ENCODE measurements at regions not wholly inside any gene's neighbourhood (a gene's known extent, or its start where the extent isn't known, plus 50 kb on each side); places are given as distances from the start of the nearest gene placed in this dataset.
"Not testable (repeated sequence)": the region's sequence is repeated elsewhere in the genome, so short reads cannot be mapped to it uniquely, and the experiment has no call there.

DNA sequence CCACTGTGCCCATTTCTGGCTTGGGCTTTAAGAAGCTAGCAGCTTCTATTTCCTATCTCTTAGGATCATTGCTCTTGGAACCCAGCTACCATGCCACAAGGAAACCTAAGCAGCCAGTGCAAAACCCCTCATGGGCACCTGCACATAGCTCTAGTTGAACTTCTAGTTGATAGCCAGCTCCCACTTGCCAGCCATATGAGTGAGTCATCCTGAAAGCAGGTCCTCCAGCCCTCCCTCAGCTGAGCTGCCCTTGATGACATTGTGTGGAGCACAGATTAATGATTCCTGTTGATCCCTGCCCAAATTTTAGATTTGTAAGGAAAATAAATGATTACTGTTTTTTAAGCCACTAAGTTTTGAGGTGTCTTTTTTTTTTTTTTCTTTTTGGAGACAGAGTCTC lies 234.2 kb upstream of the FBXO33 start:
- Mint-ChIP-seq H3K4me3 (no peak overlapping the region), H3K4me1 (no peaks in the 10 kb centered on the region), H3K27me3 (no peaks in the 10 kb centered on the region), H3K36me3 (no peaks in the 10 kb centered on the region), H3K9me3 (peaks cover 6% of the 10 kb centered on the region), H3K27ac (no peak overlapping the region)
- ATAC-seq, result no peak

DNA sequence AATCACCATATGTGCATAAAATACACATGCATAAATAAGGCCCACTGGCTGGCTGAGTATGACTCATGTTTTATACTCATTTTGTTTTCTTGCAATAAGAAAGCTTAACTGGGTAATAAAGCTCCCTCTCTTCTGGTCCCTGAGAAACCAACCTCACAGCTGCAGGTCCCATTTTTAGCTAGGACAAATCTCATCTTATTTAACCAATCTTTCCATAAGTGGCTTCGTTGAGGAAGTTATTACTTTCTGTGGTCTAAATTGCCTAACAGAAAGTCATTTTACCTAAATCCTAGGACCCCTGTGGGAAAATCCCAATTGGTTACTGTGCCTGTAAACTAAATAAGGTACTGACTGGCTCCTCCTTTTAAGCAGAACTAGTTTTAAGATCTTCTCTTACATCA lies 232.8 kb upstream of the FBXO33 start:
- H3K27me3 Mint-ChIP-seq, result no peaks in the 10 kb centered on the region
- H3K4me1 Mint-ChIP-seq, result no peaks in the 10 kb centered on the region
- H3K4me3 Mint-ChIP-seq, result no peak overlapping the region
- ATAC-seq, result no peak
- no peaks in the 10 kb centered on the region for H3K36me3 Mint-ChIP-seq
- peaks cover 6% of the 10 kb centered on the region for H3K9me3 Mint-ChIP-seq
- H3K27ac Mint-ChIP-seq, result no peak overlapping the region

DNA sequence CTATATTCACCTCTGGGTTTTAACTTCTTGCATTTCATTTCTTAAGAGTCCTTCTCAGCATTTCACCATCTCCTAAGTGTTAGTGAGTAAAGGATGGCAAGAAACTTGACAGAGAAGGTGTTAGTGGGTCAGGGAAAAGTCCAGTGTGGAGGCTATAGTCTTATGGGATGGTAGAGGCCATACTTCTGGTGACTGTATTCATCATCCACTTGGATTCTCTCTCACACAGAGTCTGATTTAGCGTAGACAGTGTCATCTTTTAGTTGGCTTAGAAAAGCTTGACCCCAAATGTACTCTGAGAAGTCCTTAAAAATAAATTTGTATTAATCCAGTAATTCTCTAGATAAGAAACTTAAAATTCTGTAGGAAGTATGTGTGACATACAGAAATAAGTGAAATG lies 232.4 kb upstream of the FBXO33 start:
- Mint-ChIP-seq H3K4me1 (no peaks in the 10 kb centered on the region), H3K36me3 (no peaks in the 10 kb centered on the region), H3K4me3 (no peak overlapping the region), H3K27ac (no peak overlapping the region), H3K9me3 (peaks cover 6% of the 10 kb centered on the region), H3K27me3 (no peaks in the 10 kb centered on the region)
- no peak for ATAC-seq

DNA sequence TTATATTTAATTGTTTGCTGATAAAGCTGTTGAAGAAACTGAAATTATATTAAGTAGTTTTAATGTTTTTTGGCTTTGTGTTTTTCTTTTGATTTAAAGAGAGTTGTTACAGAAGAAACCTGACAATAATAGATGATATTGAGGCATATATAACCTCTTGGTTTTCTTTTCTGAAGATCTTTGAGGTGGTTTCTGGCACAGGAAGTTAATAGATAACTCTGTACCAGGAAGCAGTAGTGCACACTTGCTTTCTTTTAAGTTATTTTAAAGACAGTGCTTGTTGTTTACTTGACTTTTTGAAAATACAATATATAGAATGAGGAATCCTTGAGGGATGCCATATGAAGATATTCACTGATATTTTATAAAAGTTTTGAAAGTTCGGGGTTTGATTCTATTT lies 209.0 kb upstream of the FBXO33 start:
- Mint-ChIP-seq H3K9me3 (peaks cover 10% of the 10 kb centered on the region), H3K27me3 (no peaks in the 10 kb centered on the region), H3K27ac (no peak overlapping the region), H3K4me3 (no peak overlapping the region), H3K36me3 (no peaks in the 10 kb centered on the region), H3K4me1 (no peaks in the 10 kb centered on the region)
- ATAC-seq, result no peak

DNA sequence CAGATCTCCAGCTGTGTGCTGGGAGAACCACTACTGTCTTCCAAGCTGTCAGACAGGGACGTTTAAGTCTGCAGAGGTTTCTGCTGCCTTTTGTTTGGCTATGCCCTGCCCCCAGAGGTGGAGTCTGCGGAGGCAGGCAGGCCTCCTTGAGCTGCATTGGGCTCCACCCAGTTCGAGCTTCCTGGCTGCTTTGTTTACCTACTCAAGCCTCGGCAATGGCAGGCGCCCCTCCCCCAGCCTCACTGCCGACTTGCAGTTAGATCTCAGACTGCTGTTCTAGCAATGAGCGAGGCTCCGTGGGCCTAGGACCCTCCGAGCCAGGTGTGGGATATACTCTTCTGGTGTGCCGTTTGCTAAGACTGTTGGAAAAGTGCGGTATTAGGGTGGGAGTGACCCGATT lies 206.8 kb upstream of the FBXO33 start:
- H3K27me3 Mint-ChIP-seq, H3K27ac Mint-ChIP-seq, ATAC-seq, H3K36me3 Mint-ChIP-seq, H3K4me1 Mint-ChIP-seq, H3K4me3 Mint-ChIP-seq: not testable (repeated sequence)
- peaks cover 11% of the 10 kb centered on the region for H3K9me3 Mint-ChIP-seq

DNA sequence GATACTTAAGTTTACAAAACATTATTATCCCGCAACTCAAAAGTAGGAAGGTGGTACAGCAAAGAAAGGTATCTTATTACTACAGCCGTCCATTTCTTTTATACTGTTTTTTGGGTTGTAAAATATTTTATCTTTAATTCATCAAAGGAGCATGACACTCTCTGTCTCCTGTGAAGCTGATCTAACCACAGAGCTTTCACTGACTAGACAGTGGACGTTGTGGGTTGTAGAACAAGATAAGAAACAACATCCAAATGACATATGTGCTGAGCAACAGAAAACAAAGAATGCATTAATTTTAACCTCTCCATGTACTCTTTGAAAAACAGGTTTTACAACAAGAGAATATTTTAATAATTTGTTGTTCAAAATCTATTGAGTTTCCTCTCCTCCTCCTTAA lies 195.9 kb upstream of the FBXO33 start:
- no peak overlapping the region for H3K27ac Mint-ChIP-seq
- no peaks in the 10 kb centered on the region for H3K36me3 Mint-ChIP-seq
- no peaks in the 10 kb centered on the region for H3K4me1 Mint-ChIP-seq
- no peaks in the 10 kb centered on the region for H3K27me3 Mint-ChIP-seq
- ATAC-seq, result no peak
- peaks cover 4% of the 10 kb centered on the region for H3K9me3 Mint-ChIP-seq
- no peak overlapping the region for H3K4me3 Mint-ChIP-seq

DNA sequence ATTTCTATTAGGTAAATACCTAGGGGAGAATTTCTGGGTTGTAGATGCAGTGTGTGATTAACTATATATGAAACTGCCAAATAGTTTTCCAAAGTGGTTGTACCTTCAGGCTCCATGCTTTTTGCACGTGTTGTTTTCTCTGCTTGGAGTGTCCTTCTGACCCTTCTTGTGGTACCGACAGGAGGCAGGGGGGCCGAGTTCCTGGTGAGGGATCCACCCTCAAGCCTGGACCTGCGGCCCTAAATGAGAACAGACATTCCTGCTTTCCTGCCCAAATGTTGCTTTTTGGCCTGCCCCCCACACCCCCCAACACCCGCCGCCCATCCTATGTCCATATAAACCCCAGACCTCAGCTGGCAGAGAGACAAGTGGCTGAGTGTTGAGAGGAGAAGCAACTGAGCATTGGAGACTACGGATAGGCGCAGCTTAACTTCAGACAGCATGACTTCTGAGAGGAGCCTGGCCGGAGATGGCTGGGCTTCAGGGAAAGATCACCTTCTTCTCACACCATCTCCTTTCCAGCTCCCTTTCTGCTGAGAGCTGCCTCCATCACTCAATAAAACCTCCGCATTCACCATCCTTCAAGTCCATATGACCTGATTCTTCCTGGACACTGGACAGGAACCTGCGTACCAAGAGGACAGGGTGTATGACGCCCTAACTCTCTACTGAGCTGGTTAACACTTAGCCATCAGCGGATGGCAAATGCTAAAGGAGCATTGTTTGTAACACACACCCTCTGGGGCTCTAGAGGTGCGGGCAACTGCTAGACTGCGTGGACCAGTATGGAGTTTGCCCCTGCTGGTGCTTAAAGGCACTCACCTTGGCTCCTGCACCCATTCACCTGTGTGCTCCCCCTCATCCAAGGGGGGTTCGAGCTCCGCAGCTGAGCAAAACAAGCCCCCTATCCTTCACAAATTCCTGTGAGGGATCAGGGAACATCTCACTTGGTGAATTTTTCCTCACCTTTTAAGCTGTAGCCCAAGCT lies 194.7 kb upstream of the FBXO33 start:
- Mint-ChIP-seq H3K4me3 (no peak overlapping the region), H3K27me3 (no peaks in the 10 kb centered on the region), H3K4me1 (no peaks in the 10 kb centered on the region), H3K27ac (no peak overlapping the region), H3K9me3 (peaks cover 11% of the 10 kb centered on the region), H3K36me3 (no peaks in the 10 kb centered on the region)
- no peak for ATAC-seq

DNA sequence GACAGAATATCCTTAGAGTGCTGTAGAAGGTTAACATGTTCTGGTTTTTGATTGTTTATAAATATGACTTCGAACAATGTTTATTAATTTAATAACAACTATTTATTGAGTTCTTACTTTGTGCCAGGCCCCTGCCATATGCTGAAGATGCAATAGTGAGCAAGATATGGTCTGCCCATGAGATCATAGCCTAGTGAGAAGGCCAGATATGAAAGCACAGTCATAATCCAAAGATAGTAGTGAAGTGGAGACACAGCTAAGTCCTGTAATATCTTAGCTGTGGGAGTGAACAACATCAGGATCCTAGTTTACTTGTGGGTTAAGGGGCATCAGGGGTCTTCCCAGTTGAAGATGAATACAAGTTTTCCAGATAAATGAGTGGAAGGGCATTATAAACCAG lies 189.4 kb upstream of the FBXO33 start:
- H3K36me3 Mint-ChIP-seq, result no peaks in the 10 kb centered on the region
- ATAC-seq, result no peak
- no peak overlapping the region for H3K27ac Mint-ChIP-seq
- H3K4me3 Mint-ChIP-seq, result no peak overlapping the region
- H3K4me1 Mint-ChIP-seq, result no peaks in the 10 kb centered on the region
- H3K27me3 Mint-ChIP-seq, result no peaks in the 10 kb centered on the region
- H3K9me3 Mint-ChIP-seq, result peaks cover 11% of the 10 kb centered on the region

DNA sequence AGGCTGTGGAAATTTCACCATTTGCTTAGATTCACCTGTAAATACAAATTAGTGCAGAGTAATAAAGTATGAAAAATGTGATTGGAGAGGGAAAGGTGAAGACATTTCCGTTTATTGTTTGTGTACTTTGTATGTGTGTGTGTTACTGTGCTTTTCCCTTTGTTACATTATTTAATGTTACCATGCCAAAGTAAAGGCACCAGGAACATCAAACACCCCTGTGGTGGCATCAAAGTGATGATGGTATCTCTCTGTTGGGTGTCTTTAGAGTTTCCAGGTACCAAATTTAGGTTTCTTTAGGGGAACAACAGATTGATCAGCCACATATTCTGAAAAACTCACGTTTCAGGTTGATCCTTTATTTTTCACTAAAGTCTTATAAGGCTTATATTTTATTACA lies 189.0 kb upstream of the FBXO33 start:
- no peaks in the 10 kb centered on the region for H3K36me3 Mint-ChIP-seq
- no peaks in the 10 kb centered on the region for H3K4me1 Mint-ChIP-seq
- H3K9me3 Mint-ChIP-seq, result peaks cover 10% of the 10 kb centered on the region
- H3K27ac Mint-ChIP-seq, result no peak overlapping the region
- no peak overlapping the region for H3K4me3 Mint-ChIP-seq
- ATAC-seq, result no peak
- H3K27me3 Mint-ChIP-seq, result no peaks in the 10 kb centered on the region

DNA sequence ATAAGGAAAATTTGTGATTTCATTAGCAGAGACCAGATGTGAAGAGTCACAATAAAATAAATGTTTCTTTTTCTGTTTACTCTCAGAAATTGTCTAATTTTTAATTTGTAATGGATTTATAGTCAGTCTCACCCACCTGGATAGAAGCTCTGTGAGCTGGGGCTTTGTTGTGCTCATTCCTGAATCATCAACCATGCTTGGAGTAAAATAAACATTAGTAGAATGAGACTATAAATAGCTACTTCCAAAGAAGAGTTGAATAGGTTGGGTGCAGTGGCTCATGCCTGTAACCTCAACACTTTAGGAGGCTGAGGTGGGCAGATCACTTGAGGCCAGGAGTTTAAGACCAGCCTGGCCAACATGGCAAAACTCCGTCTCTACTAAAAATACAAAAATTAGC lies 185.3 kb upstream of the FBXO33 start:
- no peaks in the 10 kb centered on the region for H3K4me1 Mint-ChIP-seq
- no peak overlapping the region for H3K4me3 Mint-ChIP-seq
- peaks cover 3% of the 10 kb centered on the region for H3K9me3 Mint-ChIP-seq
- H3K27me3 Mint-ChIP-seq, result no peaks in the 10 kb centered on the region
- H3K27ac Mint-ChIP-seq, result no peak overlapping the region
- no peak for ATAC-seq
- H3K36me3 Mint-ChIP-seq, result no peaks in the 10 kb centered on the region

DNA sequence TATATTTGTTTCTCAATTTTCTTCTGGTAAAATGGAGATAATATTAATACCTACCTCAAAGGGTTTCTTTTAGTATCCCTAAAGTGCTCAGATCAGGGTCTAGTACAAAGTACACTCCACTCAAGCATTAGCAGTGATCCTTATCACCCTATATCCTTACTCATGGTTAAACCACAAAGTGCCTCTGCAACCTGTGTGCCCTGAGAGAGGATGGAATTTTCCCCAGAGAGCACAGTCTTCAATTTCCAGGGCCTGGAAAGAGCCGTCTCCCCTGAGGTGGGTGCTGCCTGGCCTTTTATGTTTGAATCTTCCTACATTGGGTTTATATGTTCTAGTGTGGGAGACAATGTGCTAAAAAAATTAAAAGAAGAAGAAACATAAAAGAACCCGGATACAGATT lies 183.1 kb upstream of the FBXO33 start:
- H3K36me3 Mint-ChIP-seq, result no peaks in the 10 kb centered on the region
- H3K4me1 Mint-ChIP-seq, result no peaks in the 10 kb centered on the region
- no peak overlapping the region for H3K27ac Mint-ChIP-seq
- no peaks in the 10 kb centered on the region for H3K9me3 Mint-ChIP-seq
- H3K4me3 Mint-ChIP-seq, result no peak overlapping the region
- ATAC-seq, result no peak
- H3K27me3 Mint-ChIP-seq, result no peaks in the 10 kb centered on the region

DNA sequence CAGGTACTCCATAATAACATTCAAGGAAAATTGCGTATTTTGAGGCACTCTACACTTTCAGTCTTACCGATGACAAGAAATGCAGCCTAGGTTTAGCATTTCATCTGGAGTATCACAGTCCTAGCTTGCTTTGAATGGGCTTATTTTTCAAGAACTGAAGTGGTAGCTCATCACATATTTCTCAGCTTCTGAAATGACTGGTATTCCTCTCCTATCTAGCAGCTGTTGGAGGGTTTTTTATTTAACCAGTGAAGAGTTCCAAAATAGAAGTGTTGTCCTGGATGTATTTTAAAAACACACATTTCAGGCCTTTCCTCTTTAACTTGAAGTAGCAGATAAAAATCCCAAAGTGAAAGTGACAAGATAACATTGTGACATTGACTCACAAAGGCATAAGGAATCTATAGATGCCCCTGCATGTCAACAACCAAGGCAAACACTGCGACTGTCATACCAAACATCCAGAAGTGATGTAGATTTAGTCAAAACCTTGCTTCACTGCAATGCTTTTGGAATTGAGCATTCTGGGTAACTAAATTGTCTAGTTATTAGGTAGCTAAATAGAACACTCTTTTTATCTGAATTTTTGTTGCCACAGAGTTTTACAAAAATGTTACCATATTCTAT lies 182.2 kb upstream of the FBXO33 start:
- no peak for ATAC-seq
- Mint-ChIP-seq H3K27ac (no peak overlapping the region), H3K4me1 (no peaks in the 10 kb centered on the region), H3K9me3 (no peaks in the 10 kb centered on the region), H3K36me3 (no peaks in the 10 kb centered on the region), H3K4me3 (no peak overlapping the region), H3K27me3 (no peaks in the 10 kb centered on the region)

DNA sequence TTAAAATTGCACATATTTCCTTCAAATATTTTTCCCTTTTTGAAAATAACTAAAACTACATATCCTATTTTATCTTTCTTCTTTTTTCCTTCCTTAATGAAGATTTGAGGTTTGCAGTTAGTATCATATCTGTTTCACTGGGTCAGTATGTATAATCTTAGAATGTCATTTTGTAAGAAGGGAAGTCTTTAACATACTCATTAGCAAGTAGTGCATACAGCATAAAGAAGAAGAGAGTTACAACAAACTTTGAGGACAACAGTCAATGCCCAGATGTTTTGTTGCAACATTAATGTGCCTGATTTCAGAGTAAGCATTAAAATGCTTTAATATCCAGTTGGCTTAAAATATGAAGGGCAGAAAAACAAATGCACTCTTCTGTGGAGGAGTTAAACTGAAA lies 176.9 kb upstream of the FBXO33 start:
- H3K27ac Mint-ChIP-seq, result no peak overlapping the region
- ATAC-seq, result no peak
- no peaks in the 10 kb centered on the region for H3K36me3 Mint-ChIP-seq

DNA sequence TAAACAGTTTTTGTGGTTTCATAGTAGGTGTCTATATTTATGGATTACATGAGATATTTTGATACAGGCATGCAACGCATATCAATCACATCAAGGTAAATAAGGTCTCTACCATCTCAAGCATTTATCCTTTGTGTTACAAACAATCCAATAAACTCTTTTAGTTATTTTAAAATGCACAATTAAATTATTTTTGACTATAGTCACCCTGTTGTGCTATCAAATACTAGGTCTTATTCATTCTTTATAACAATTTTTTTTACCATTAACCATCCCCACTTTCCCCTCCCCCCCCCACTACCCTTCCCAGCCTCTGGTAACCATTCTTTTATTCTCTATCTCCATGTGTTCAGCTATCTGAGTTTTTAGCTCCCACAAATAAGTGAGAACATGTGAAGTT lies 175.7 kb upstream of the FBXO33 start:
- Mint-ChIP-seq H3K27me3 (no peaks in the 10 kb centered on the region), H3K9me3 (peaks cover 6% of the 10 kb centered on the region), H3K36me3 (no peaks in the 10 kb centered on the region), H3K27ac (no peak overlapping the region), H3K4me3 (no peak overlapping the region), H3K4me1 (no peaks in the 10 kb centered on the region)
- ATAC-seq, result no peak

More for the DNA sequence above, 176.9 kb upstream of the FBXO33 start:
- H3K4me3 Mint-ChIP-seq, result no peak overlapping the region
- no peaks in the 10 kb centered on the region for H3K4me1 Mint-ChIP-seq
- H3K27me3 Mint-ChIP-seq, result no peaks in the 10 kb centered on the region
- H3K9me3 Mint-ChIP-seq, result peaks cover 2% of the 10 kb centered on the region

DNA sequence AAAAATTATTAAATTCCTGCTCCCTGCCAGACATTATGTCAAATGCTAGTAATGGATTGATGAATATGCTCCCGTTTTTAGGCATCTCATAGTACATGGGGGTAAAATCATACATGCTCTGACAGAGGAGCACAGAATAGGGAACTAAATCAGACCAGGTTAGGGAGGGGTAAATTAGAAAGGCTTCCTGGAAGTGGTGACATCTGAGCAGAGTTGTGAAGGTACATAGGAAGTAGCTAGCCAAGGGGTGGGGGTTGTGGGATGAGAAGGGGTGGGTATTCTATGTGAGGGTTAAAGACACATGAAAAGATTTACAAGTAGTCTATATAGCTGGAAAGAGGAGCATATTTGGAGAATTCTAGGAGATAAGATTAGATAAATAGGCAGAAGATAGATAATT lies 171.7 kb upstream of the FBXO33 start:
- H3K36me3 Mint-ChIP-seq, result no peaks in the 10 kb centered on the region
- H3K9me3 Mint-ChIP-seq, result peaks cover 21% of the 10 kb centered on the region
- H3K27me3 Mint-ChIP-seq, result no peaks in the 10 kb centered on the region
- no peak overlapping the region for H3K27ac Mint-ChIP-seq
- no peaks in the 10 kb centered on the region for H3K4me1 Mint-ChIP-seq
- no peak overlapping the region for H3K4me3 Mint-ChIP-seq
- no peak for ATAC-seq

DNA sequence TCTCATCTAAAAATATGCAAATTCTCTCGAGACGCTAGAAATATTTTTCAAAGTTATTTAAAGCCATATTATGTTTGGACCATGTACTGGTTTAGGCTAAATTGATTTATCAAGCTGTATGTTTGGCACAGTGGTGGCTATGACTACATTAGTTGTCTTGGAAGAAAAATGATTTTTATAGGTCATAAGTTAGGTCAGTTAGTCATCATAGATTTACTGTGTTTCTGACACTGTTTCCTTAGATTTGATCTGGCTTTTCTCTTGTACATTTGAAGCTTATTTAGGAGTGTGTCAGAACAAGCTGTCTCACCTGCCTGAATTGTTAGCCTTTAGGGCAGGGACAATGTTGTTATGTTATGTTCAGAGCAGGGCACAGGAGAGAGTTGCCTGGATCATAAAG lies 161.1 kb upstream of the FBXO33 start:
- H3K27ac Mint-ChIP-seq, result no peak overlapping the region
- H3K27me3 Mint-ChIP-seq, result no peaks in the 10 kb centered on the region
- H3K9me3 Mint-ChIP-seq, result peaks cover 9% of the 10 kb centered on the region
- ATAC-seq, result no peak
- H3K36me3 Mint-ChIP-seq, result no peaks in the 10 kb centered on the region
- H3K4me1 Mint-ChIP-seq, result no peaks in the 10 kb centered on the region
- no peak overlapping the region for H3K4me3 Mint-ChIP-seq
